ENCODE measurements at regions not wholly inside any gene's neighbourhood (a gene's known extent, or its start where the extent isn't known, plus 50 kb on each side); places are given as distances from the start of the nearest gene placed in this dataset.
"Not testable (repeated sequence)": the region's sequence is repeated elsewhere in the genome, so short reads cannot be mapped to it uniquely, and the experiment has no call there.

DNA sequence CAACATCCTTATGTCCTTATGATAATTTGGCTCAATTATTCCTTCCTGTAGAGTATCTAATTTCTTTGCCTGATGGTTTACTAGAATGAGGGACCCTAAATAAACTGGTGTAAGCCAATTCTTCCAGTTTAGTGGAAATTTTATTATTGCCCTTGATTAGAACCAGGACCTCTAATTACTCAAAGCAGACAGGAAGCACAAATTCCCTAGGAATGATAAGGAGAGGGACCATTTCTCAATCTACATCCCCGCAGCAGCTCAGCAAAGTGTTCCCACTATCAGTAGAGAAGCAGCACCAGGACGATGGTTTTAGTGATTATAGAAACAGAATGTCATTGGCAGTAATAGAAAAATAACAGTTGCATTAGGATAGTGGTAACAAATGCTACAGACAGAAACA lies 97.1 kb downstream of the PLPPR4 start:
- DNase-seq: no peak

DNA sequence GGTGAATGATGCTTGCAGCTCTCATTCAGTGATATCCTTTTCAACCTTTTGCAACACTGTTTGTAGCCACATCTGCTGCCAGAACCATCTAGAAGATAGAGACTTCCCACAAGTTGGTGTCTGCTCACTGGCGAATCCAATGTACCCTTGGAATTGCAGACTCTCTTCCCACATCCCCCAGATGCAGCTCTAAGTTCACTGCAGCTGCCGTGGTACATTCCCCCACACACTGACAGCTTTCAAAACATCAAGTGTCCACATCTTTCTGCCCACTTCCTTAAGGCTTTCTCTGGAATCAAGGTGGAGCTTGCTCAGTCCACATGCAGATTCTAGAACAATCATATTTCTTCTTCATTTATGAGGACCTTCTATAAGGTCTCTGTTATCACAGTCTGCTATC lies 99.2 kb downstream of the PLPPR4 start:
- no peak for DNase-seq

DNA sequence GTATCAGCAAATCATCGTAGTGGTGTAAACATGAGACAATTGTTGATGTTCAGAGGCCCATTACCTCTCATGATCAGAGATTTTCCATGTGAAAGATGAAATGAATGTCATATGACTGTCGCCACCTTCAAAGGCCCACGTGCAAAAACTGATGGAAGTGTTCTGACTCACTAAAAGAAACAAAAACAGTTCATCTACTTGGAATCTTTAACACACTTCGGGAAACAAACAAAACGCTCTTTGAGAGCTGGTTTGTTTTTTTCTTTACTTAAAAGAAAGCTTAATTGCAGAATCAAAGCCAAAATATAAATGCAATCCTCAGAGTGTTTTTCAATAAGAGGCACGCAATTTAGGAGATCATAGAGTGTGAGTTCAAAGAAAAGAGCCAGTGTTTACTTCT lies 100.8 kb downstream of the PLPPR4 start:
- no peak for DNase-seq

DNA sequence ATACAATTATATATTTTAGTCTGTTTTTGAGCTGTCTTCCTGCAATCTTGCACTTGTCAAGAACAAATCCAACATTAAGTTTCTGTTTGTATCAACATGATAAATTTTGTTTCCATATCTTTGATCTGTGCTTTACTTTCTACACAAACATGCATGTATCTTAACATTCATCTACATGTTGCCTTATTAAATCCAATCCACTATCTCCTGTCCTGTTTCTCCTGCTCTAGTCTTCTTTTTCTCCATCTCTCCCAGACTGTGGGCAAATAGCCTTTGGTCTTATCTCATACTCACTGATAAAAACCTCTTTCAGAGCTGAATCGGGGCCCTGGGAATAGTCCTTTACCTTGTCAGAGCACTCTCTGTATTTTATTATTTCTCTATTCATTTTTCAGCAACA lies 101.3 kb downstream of the PLPPR4 start:
- no peak for DNase-seq

DNA sequence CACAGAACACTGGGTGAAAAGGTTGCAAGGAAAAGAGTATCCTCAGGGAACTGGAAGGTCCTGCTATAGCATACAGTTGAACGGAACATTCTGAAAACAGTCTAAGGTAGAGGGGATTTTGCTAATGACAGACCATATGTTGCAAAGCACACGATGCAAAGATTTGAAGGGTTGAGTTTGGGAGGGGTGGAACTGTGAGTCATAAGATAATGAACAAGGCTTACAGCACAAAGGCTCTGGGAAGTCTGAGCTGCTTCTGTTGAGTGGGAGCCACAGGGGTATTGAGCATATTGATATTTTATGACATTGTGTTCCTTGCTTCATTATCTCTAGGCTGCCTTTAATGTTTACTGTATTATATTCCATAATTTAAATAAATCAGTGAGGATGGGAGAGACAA lies 104.9 kb downstream of the PLPPR4 start:
- peak; percentile 87 for DNase-seq

DNA sequence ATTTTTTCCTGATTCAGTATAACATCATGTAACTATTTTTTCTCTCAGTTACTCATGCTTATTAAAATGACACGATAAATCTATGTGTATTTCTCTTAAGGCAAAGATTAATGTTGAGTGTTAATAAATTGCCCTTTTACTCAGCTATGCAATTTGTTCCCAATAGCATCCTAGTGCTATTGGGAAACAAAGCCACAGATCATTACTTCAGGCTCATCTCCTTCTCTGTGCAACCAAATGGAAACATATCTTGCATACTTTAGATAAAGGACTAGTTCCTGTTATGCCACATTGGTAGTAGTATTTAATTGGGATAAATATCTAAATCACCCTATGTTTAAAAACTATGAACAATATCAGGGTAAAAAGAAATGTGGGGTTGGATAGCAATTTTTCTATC lies 106.2 kb downstream of the PLPPR4 start:
- DNase-seq: no peak

DNA sequence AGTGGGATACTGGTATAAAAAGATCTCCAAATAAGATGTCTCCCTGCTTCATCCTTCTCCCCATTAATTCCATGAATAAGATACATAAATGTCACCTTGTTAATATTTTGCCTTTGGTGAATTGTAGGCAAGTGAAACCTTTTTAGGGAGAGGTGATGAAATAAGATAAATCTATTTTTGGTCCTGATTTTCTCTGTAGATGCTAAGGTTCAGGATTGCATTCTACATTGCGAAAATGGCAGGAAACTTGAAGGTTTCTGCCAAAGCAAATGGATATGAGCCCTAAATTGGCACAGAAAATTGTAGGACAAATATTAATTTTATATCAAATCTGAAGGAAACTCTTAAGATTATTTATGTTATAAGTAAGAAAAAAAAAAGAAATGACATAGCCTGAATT lies 107.1 kb downstream of the PLPPR4 start:
- DNase-seq: no peak

DNA sequence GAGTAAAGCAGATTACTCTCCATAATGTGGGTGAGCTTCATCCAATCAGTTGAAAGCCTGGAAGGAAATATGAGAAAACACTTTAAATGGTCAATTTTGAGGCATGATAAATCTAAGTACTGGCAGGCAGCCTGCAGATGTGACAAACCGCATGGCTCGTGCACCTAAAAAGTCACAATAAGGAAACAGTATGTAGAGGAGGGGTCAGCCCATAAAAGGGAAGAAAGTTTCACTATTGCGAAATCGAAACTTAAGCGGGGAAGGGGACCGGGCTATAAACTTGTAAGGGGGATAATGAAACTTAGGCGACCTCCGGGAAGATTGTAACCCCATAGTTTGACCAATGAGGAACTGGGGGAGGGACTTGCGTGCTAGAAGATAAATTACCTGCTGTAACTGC lies 109.8 kb downstream of the PLPPR4 start:
- DNase-seq: no peak

DNA sequence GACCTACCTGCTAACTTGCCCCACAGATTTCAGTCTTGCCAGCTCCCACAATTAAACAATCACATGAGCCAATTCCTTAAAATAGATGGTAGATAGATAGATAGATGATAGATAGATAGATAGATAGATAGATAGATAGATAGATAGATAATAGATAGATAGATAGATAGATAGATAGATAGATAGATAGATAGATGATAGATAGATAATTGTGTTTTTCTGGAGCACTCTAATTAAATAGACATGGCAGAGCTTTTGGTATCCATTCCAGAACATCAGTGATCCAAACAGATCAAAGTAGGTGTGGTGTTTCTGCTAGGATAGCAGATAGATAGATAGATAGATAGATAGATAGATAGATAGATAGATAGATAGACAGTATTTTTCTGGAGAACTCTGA lies 110.4 kb downstream of the PLPPR4 start:
- DNase-seq: not testable (repeated sequence)

DNA sequence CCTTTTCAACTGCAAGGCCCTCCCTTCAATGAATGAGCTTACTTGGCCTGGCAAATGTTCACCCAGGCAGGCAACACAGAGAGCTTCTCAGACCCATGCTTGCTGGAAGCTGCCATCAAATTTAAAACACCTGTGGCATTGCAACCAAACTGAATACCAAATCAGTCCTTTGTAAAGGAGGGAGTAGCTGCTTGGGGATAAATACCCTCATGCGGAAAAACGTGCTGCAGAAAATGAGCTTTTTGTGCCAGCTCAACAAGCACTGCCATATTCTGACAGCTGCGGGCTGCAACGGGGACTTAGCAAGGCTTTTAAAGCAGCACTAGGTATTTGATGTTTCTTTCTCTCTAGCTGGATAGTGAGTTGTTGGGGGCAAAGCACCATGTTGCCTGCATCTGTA lies 119.7 kb downstream of the PLPPR4 start:
- DNase-seq: no peak

DNA sequence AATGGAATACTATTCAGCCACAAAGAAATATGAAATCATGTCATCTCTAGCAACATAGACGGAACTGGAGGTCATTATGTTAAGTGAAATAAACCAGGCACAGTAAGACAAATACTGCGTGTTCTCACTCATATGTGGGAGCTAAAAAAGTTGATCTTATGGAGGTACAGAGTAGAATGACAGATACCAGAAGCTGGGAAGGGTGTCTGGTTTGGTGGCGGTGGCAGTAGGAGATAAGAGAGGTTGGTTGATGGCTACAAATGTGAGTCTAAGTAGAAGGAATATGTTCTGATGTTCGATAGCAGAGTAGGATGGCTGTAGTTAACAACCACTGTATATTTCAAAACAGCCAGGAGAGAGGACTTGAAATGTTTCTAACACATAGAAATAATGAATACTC lies 121.6 kb downstream of the PLPPR4 start:
- no peak for DNase-seq

DNA sequence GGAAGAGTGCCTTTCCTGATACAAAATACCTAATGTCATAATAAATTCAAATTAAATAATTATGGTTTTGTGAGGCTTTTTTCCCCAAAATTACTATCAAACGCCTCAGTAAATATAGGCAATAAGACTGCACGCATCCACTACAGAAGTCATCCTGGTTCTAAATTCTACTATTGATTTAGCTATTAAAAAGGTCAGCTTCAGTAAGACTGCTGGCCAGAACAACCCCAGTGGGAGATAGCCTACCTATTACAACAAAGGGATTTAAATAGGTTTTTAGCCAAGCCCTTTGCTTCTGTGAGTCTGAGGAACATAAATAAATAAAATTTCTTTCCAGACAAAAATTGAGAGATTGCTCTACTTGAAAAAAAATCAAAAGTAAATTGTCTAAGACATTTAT lies 132.1 kb downstream of the PLPPR4 start:
- DNase-seq: no peak

DNA sequence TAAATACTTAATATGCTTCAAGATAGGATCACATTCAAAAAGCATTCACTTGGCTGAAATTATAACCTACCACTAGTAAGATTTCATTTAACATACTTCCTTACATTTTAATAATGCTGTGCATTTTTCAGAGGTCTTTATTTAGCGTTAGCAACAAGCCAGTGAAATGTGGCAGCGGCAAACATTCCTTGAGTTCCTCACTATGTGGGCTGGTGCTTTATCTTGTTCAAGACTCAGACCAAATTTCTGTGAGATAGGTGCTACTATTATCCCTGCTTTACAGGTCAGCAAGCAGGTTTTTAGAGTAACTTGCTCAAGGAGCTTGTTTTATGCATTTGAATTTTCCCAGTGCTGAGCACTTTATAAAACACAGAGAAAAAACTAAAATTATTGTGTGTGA lies 132.7 kb downstream of the PLPPR4 start:
- no peak for DNase-seq

DNA sequence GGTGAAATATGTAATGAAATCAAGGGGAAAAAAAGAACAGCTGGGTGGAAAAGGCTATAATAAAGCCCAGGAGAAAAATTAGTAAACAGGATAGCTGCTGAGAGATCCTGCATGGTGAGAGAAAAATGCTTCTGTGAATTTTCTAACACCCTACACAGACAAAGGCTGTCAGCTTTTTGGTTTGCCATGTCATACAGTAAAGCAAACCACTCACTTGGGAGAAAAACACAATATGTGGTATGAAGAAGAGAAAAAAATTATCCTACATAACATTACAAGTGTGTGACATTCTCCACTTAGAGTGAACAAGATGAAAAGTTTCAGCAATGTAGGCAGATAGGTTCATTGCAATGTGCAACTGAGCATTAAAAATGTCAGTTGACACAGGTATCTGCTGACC lies 133.6 kb downstream of the PLPPR4 start:
- no peak for DNase-seq

DNA sequence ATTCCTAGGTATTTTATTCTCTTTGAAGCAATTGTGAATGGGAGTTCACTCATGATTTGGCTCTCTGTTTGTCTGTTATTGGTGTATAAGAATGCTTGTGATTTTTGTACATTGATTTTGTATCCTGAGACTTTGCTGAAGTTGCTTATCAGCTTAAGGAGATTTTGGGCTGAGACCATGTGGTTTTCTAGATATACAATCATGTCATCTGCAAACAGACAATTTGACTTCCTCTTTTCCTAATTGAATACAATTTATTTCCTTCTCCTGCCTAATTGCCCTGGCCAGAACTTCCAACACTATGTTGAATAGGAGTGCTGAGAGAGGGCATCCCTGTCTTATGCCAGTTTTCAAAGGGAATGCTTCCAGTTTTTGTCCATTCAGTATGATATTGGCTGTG lies 137.3 kb downstream of the PLPPR4 start:
- DNase-seq: not testable (repeated sequence)

DNA sequence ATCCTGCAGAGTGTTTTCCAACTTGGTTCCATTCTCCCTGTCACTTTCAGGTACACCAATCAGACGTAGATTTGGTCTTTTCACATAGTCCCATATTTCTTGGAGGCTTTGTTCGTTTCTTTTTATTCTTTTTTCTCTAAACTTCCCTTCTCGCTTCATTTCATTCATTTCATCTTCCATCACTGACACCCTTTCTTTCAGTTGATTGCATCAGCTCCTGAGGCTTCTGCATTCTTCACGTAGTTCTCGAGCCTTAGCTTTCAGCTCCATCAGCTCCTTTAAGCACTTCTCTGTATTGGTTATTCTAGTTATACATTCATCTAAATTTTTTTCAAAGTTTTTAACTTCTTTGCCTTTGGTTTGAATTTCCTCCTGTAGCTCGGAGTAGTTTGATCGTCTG lies 140.1 kb downstream of the PLPPR4 start:
- DNase-seq: not testable (repeated sequence)

DNA sequence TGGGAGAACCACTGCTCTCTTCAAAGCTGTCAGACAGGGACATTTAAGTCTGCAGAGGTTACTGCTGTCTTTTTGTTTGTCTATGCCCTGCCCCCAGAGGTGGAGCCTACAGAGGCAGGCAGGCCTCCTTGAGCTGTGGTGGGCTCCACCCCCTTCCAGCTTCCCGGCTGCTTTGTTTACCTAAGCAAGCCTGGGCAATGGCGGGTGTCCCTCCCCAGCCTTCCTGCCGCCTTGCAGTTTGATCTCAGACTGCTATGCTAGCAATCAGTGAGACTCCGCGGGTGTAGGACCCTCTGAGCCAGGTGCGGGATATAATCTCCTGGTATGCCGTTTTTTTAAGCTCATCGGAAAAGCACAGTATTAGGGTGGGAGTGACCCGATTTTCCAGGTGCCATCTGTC lies 141.0 kb downstream of the PLPPR4 start:
- not testable (repeated sequence) for DNase-seq

DNA sequence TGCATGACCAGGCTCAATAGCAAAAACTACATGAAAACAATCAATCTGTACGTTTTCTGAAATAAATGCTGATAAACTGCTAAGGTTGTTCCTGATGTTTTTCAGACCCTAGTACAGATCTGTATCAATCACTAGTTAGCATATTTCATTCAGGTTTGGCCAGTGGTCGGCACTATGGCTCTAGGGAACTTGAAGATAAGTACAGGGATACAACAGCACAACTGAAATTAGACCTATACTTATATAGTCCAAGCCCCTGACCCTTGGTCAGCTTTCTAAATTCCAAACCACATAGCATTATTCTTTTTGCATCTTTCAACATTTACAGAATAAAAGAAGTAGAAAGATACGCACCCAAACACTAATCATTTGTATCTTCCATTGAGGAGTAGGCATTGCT lies 142.7 kb downstream of the PLPPR4 start:
- no peak for DNase-seq

DNA sequence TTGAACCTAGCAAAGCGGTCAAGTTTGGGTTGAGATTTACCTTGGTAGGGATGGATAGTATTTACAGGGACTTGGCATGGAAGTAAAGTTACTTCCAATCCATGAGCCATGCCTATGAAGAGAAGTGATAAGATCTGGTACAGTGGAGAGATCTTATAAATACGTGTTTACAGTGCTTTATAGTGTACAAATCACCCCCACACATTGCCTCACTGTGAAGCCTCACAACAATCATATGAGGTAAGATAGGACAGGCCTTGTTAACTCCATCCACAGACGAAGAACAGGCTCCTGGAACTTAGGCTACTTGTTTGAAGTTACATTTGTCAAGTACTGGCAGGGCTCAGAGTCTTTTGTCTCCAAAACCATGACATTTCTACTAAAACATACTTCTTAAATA lies 159.8 kb downstream of the PLPPR4 start:
- no peak for DNase-seq

DNA sequence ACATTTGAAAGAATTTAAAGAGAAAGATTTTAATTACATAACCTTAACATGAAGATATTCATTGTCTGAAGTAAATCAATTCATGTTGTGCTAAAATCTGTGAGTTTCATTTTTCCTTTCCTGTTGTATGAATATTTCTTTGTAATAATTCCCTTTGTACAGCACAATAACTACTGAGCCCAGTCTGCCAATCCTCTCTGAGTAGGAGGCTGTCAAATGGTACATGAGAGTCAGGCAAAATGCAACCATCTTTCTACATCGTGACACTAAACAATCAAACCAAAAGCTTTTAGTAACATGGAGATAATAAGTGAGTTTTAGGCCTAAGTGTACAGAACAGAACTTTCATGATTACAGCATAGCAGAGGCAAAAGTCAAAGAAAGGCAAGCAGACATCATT lies 165.5 kb downstream of the PLPPR4 start:
- DNase-seq: no peak

DNA sequence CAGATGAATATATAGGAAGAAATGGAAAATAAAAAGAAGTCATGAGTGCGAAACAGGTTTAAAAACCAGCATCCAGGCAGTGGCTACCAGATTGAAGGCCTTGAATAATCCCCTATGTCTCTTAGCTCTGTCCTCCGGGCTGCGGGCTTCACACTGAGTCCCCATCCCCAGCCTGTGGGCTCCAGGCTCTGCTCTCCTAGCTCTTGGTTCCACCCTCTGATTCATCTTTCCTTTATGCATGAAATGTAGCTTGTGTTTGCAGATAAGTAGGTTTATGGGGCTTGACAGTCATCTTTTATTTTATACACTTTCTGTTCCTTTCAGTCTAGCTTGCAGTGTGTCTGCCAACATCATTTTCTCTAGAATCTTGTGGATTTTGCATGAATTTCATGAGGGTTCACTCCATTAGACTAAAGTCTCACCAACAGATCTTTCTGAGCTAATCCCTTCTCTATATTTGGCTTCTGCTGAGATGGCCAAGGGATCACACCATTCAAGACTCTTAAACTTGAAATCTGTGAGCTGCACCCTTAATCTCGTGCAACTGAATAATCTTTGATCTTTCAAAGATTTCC lies 174.5 kb downstream of the PLPPR4 start:
- DNase-seq: no peak

DNA sequence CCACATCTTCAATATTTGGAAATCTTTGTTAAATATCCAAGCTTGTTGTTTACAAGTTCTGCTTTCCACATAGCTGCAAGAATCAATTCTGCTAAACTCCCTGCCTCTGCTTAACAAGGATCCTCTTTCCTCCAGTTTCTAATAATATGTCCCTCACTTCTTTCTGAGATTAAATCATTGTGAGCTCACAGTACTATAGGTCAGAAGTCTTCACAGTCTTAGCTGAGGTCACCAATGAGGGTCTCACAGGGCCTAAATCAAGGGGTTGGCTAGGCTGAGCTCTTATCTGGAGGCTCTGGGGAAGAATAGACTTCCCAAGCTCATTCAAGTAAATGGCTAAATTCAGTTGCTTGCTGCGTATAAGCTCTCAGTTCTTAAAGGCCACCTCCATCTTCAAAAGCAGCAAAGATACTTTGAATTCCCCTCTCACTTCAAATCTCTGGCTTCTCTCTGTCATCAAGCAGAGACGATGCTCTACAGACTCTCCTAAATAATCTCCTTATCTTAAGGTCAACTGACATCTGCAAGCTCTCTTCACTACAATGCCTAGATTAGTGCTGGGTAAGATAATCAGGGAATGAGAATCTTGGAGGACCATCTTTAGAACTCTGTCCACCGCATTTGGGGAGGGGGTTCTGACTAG lies 175.3 kb downstream of the PLPPR4 start:
- DNase-seq: peak; percentile 13

DNA sequence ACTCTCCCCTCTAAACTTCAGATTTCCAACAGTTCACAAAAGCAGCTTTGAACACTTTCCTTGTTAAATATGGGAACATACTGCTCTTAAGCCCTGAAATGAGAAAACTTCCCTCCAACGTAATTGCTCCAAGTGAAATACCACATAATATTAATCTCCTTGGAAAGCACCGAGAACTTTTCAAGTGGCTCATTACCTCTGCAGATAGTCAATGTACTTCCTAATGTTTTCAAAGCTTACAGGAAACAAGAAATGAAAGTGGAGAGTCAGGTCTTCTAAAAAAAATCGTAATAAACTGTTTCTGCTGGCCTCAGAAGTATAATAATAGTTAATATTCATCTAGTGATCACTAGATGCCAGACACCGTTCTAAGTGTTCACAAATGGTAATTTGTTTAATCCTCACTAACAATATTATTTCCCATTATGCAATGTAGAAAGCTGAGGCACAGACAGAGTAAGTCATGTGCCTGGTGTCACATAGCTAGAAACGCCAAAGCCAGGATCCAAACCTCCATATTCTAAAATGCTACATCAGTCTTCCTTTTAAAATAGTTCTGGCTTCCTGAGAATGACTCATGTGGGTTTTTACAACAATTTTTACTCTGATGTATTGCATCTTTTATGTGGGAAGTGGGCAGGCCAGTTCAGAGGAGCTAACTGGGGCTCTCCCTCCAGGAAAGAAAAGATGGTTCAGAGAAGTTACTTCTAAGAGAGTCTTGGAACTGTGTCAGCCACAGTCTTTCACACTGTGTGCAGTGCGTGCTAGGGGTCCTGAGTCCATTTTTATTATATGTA lies 177.2 kb downstream of the PLPPR4 start:
- DNase-seq: peak; percentile 70

DNA sequence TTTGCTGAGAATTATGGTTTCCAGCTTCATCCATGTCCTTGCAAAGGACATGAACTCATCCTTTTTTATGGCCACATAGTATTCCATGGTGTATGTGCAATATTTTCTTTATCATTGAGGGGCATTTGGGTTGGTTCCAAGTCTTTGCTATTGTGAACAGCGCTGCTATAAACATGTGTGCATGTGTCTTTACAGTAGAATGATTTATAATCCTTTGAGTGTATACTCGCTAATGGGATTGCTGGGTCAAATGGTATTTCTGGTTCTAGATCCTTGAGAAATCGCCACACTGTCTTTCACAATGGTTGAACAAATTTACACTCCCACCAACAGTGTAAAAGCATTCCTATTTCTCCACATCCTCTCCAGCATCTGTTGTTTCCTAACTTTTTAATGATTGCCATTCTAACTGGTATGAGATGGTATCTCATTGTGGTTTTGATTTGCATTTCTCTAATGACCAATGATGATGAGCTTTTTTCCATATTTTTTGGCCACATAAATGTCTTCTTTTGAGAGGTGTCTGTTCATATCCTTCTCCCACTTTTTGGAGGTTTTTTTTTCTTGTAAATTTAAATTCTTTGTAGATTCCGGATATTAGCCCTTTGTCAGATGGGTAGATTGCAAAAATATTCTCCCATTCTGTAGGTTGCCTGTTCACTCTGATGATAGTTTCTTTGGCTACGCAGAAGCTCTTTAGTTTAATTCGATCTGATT lies 180.1 kb downstream of the PLPPR4 start:
- not testable (repeated sequence) for DNase-seq

Data from NCI-H524 treated with DMSO at 0.1 percent for 48 hours (cell line).